ENCODE measurements at regions not wholly inside any gene's neighbourhood (a gene's known extent, or its start where the extent isn't known, plus 50 kb on each side); places are given as distances from the start of the nearest gene placed in this dataset.

DNA sequence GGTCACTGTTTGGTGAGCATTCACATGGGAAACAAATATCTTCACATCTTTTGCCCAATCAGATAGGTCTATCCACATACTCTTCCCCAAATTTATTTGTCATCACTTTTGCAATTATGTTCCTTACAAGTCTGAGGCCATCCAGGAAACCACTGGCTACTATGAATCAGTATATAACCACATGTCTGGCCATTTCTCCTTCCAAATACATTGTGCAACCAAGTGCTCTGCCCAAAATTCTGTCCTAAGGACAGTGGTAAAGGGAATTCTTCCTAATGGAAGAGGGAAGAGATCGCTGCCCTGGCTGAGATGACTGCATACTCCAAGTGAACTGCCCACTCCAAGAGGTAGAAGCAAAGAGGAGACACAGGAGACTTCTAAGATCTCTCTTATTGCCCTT, 148.9 kb upstream of the MAX start:
- DNase-seq (no peak), ATAC-seq (ENCODE audit: insufficient read depth, low read depth) (no peak)
- peaks cover 28% of the 10 kb centered on the region for H3K4me1 ChIP-seq (ENCODE audit: insufficient read depth, low read length)
- H3K27ac ChIP-seq (ENCODE audit: low read length) = no peak overlapping the region
- H2AFZ ChIP-seq (ENCODE audit: low read depth, low read length) = no peak overlapping the region
- H3K4me2 ChIP-seq (ENCODE audit: insufficient read depth, low read length) = no peak overlapping the region
- H3K79me2 ChIP-seq (ENCODE audit: insufficient read depth, low read length) = no peaks in the 10 kb centered on the region
- TF ChIP-seq CTCF (IDR thresholded peaks at IDR 0.05; ENCODE audit: borderline replicate concordance, extremely low read depth, low read length, poor library complexity, severe bottlenecking) (no peak), EZH2 (IDR thresholded peaks at IDR 0.05; ENCODE audit: borderline replicate concordance, low read depth, low read length, severe bottlenecking) (no peak)
- H3K27me3 ChIP-seq (ENCODE audit: insufficient read depth, low read length, poor library complexity) = no peaks in the 10 kb centered on the region
- no peaks in the 10 kb centered on the region for H3K36me3 ChIP-seq (ENCODE audit: insufficient read depth, low read length)
- H4K20me1 ChIP-seq (ENCODE audit: insufficient read depth, low read length) = no peaks in the 10 kb centered on the region
- no peak overlapping the region for H3K9ac ChIP-seq (ENCODE audit: low read depth, low read length)
- H3K4me3 ChIP-seq (ENCODE audit: low read depth in 1 of 2, low read length in 2 of 2) = no peak overlapping the region
- no peaks in the 10 kb centered on the region for H3K9me3 ChIP-seq (ENCODE audit: insufficient read depth, low read length, severe bottlenecking)

DNA sequence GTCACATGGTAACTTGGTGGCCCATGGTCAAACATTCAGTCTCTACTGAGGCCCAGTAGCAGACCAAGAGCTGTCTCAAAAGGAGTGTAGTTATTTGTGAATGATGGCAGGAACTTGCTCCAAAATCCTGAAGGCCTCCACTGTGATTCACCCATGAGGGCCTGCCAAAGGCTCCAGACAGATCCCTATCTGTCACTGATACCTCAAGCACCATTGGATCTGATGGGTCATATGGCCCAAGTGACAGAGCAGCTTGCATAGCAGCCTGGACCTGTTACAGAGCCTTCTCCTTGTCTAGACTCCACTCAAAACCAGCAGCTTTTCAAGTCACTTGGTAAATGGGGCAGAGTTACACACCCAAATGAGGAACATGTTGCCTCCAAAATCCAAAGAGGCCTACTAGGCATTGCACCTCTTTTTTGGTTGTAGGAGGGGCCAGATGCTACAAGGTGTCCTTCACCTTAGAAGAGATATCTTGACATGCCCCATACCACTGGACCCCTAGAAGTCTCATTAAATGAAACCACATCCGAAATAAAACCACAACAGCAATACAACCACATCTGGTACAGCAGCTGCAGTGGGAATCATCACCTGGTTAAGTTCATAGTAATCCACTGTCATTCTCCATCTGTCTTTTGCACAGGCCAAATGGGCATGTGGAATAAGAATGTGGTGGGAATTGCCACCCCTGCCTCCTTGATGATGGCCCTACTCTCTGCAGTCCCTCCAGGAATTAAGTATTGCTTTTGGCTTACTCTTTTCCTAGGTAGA, 150.4 kb upstream of the MAX start:
- peak; percentile 30 for DNase-seq
- Histone ChIP-seq H4K20me1 (ENCODE audit: insufficient read depth, low read length) (no peaks in the 10 kb centered on the region), H3K4me2 (ENCODE audit: insufficient read depth, low read length) (no peak overlapping the region), H3K27ac (ENCODE audit: low read length) (no peak overlapping the region; the same call in 1 of the 2 replicates), H2AFZ (ENCODE audit: low read depth, low read length) (no peak overlapping the region), H3K9ac (ENCODE audit: low read depth, low read length) (no peak overlapping the region), H3K79me2 (ENCODE audit: insufficient read depth, low read length) (no peaks in the 10 kb centered on the region), H3K27me3 (ENCODE audit: insufficient read depth, low read length, poor library complexity) (no peaks in the 10 kb centered on the region), H3K36me3 (ENCODE audit: insufficient read depth, low read length) (no peaks in the 10 kb centered on the region), H3K4me1 (ENCODE audit: insufficient read depth, low read length) (peaks cover 37% of the 10 kb centered on the region), H3K9me3 (ENCODE audit: insufficient read depth, low read length, severe bottlenecking) (no peaks in the 10 kb centered on the region), H3K4me3 (ENCODE audit: low read depth in 1 of 2, low read length in 2 of 2) (no peak overlapping the region)
- TF ChIP-seq EZH2 (IDR thresholded peaks at IDR 0.05; ENCODE audit: borderline replicate concordance, low read depth, low read length, severe bottlenecking) (no peak), CTCF (IDR thresholded peaks at IDR 0.05; ENCODE audit: borderline replicate concordance, extremely low read depth, low read length, poor library complexity, severe bottlenecking) (no peak)
- peak; percentile 51 for ATAC-seq (ENCODE audit: insufficient read depth, low read depth)

DNA sequence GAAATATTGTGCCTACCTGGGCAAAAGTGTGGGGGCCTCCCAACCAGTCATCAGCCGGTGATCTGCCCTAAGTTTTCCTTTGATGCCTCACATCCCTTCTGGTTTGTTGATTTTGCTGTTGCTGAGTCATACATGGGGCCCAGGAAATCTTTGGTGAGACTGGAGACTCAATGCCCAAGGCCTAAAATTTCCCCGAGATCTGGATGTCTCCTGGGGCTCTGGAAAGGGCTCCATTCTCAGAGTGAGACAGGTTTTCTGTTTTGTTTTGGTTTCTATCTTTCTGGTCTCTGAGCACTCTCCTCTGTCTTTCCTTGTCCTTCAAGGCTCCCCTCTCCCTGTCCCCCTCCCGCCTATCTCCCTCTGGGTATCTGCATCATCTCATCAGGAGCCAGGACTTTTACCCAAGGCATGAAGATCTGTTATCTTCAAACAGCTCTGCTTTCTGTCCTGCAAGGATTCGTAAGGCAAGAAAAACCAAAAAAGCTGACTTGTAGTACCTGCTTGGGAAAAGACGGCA, 152.8 kb upstream of the MAX start:
- peak overlapping the region; percentile 83 for H3K27ac ChIP-seq (ENCODE audit: low read length)
- H3K9me3 ChIP-seq (ENCODE audit: insufficient read depth, low read length, severe bottlenecking) = no peaks in the 10 kb centered on the region
- no peaks in the 10 kb centered on the region for H3K36me3 ChIP-seq (ENCODE audit: insufficient read depth, low read length)
- DNase-seq (peak; percentile 15), ATAC-seq (ENCODE audit: insufficient read depth, low read depth) (no peak)
- no peaks in the 10 kb centered on the region for H3K27me3 ChIP-seq (ENCODE audit: insufficient read depth, low read length, poor library complexity)
- no peaks in the 10 kb centered on the region for H3K79me2 ChIP-seq (ENCODE audit: insufficient read depth, low read length)
- no peak overlapping the region for H3K4me3 ChIP-seq (ENCODE audit: low read depth in 1 of 2, low read length in 2 of 2)
- H4K20me1 ChIP-seq (ENCODE audit: insufficient read depth, low read length) = no peaks in the 10 kb centered on the region
- H3K4me1 ChIP-seq (ENCODE audit: insufficient read depth, low read length) = peaks cover 37% of the 10 kb centered on the region
- H2AFZ ChIP-seq (ENCODE audit: low read depth, low read length) = peak overlapping the region; percentile 74; the same call in 1 of the 2 replicates
- no peak overlapping the region for H3K4me2 ChIP-seq (ENCODE audit: insufficient read depth, low read length)
- peak overlapping the region; percentile 4; the same call in 1 of the 2 replicates for H3K9ac ChIP-seq (ENCODE audit: low read depth, low read length)
- no peak for TF ChIP-seq CTCF (IDR thresholded peaks at IDR 0.05; ENCODE audit: borderline replicate concordance, extremely low read depth, low read length, poor library complexity, severe bottlenecking)
- TF ChIP-seq EZH2 (IDR thresholded peaks at IDR 0.05; ENCODE audit: borderline replicate concordance, low read depth, low read length, severe bottlenecking) = no peak

Measured in DND-41 (cell line).